ENCODE measurements at regions not wholly inside any gene's neighbourhood (a gene's known extent, or its start where the extent isn't known, plus 50 kb on each side); places are given as distances from the start of the nearest gene placed in this dataset.
A peak's percentile ranks its signal among the peaks of the same experiment; 100 is the strongest.

DNA sequence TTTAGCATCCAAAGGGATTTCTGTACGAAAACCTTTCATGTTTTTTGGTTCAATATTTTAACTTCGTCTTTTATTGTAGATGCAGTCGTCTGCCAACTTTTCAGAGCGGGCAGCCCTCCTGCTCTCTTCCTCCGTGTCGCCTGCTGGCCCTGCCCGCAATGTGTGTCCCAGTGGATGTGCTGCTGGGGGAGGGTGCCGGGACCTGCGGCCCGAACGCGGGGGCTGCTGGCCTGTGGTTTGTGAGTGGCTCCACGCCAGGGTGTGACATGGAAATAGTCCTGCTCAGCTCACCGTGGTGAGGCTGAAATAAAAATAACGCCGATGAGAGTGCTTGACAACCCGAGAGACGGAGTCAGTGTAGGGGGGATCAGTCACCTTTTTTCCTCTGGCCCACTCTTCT, 59.7 kb upstream of the GRPEL1 start:
- TF ChIP-seq HOXB5 (CRISPR knock-in tag; IDR thresholded peaks at IDR 0.05) (no peak), SMC3 (IDR thresholded peaks at IDR 0.05) (no peak), FOSL2 (IDR thresholded peaks at IDR 0.05) (no peak), FOSL2 (CRISPR knock-in tag; IDR thresholded peaks at IDR 0.05) (no peak), ZSCAN20 (CRISPR knock-in tag; IDR thresholded peaks at IDR 0.05) (no peak), NR3C1 (IDR thresholded peaks at IDR 0.05) (no peak), CBX2 (IDR thresholded peaks at IDR 0.05; ENCODE audit: borderline replicate concordance, low read depth) (no peak), NFE2L2 (conservative IDR thresholded peaks at IDR 0.05; ENCODE audit: low read length) (no peak)
- TF ChIP-seq, protein P1, sequence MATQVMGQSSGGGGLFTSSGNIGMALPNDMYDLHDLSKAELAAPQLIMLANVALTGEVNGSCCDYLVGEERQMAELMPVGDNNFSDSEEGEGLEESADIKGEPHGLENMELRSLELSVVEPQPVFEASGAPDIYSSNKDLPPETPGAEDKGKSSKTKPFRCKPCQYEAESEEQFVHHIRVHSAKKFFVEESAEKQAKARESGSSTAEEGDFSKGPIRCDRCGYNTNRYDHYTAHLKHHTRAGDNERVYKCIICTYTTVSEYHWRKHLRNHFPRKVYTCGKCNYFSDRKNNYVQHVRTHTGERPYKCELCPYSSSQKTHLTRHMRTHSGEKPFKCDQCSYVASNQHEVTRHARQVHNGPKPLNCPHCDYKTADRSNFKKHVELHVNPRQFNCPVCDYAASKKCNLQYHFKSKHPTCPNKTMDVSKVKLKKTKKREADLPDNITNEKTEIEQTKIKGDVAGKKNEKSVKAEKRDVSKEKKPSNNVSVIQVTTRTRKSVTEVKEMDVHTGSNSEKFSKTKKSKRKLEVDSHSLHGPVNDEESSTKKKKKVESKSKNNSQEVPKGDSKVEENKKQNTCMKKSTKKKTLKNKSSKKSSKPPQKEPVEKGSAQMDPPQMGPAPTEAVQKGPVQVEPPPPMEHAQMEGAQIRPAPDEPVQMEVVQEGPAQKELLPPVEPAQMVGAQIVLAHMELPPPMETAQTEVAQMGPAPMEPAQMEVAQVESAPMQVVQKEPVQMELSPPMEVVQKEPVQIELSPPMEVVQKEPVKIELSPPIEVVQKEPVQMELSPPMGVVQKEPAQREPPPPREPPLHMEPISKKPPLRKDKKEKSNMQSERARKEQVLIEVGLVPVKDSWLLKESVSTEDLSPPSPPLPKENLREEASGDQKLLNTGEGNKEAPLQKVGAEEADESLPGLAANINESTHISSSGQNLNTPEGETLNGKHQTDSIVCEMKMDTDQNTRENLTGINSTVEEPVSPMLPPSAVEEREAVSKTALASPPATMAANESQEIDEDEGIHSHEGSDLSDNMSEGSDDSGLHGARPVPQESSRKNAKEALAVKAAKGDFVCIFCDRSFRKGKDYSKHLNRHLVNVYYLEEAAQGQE (IDR thresholded peaks at IDR 0.05) = no peak
- ATAC-seq (no peak), DNase-seq (ENCODE audit: low read depth in 1 of 2, low spot score in 1 of 2) (no peak), FAIRE-seq (no peak)
- Histone ChIP-seq H3K4me3 (no peak overlapping the region), H3K4me2 (no peak overlapping the region), H3K27ac (no peak overlapping the region), H3K9me3 (no peaks in the 10 kb centered on the region; the same call in 2 of the 3 replicates), H3K4me1 (no peaks in the 10 kb centered on the region)
- 81% methylated on average over 13 of the region's 18 CpGs for WGBS (ENCODE audit: missing lambda C conversion rate)
- ChIA-PET CTCF (interaction anchor here (1.2 kb wide), 1 partner anchor 25 kb away, joined by 4 read pairs; no protein-coding TSS in a partner anchor), POLR2A (no interaction called here)

DNA sequence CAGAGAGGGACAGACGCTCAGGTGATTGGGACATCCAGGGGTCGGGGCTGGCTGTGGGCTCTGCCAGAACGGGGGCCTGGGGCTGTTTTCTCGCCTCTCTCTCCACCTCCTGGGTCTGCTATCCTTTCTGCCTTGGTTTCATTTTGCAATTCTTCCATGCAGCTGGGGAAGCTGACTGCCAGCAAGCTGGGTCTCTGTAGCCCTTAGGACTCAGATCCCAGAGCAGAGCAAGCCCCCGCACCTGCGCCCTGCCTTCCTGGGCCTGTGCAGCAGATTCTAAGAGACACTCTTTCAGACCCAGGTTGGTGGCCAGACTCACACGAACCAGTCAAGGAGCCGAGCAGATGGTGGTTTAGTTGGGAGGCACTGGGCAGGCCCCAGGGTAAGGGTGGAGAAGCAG, 59.1 kb upstream of the GRPEL1 start:
- no peak for DNase-seq (ENCODE audit: low read depth in 1 of 2, low spot score in 1 of 2)
- ChIA-PET POLR2A (no interaction called here), CTCF (interaction anchor here (0.6 to 1.2 kb wide), 2 partner anchors 18 to 24 kb away, joined by 3 to 4 read pairs; no protein-coding TSS in a partner anchor)
- 62% methylated on average over 8 of the region's 8 CpGs for WGBS (ENCODE audit: missing lambda C conversion rate)
- Histone ChIP-seq H3K9me3 (no peaks in the 10 kb centered on the region; the same call in 2 of the 3 replicates), H3K4me1 (no peaks in the 10 kb centered on the region), H3K4me3 (no peak overlapping the region), H3K27ac (no peak overlapping the region), H3K4me2 (no peak overlapping the region)
- TF ChIP-seq, protein P2, sequence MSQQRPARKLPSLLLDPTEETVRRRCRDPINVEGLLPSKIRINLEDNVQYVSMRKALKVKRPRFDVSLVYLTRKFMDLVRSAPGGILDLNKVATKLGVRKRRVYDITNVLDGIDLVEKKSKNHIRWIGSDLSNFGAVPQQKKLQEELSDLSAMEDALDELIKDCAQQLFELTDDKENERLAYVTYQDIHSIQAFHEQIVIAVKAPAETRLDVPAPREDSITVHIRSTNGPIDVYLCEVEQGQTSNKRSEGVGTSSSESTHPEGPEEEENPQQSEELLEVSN (IDR thresholded peaks at IDR 0.05; ENCODE audit: borderline replicate concordance, low read depth) = no peak
- TF ChIP-seq TFCP2L1 (CRISPR knock-in tag; IDR thresholded peaks at IDR 0.05) = no peak
- no peak for TF ChIP-seq HOXB5 (CRISPR knock-in tag; IDR thresholded peaks at IDR 0.05)
- TF ChIP-seq FOSB (CRISPR knock-in tag; IDR thresholded peaks at IDR 0.05) = no peak
- no peak for ATAC-seq
- FAIRE-seq = no peak

DNA sequence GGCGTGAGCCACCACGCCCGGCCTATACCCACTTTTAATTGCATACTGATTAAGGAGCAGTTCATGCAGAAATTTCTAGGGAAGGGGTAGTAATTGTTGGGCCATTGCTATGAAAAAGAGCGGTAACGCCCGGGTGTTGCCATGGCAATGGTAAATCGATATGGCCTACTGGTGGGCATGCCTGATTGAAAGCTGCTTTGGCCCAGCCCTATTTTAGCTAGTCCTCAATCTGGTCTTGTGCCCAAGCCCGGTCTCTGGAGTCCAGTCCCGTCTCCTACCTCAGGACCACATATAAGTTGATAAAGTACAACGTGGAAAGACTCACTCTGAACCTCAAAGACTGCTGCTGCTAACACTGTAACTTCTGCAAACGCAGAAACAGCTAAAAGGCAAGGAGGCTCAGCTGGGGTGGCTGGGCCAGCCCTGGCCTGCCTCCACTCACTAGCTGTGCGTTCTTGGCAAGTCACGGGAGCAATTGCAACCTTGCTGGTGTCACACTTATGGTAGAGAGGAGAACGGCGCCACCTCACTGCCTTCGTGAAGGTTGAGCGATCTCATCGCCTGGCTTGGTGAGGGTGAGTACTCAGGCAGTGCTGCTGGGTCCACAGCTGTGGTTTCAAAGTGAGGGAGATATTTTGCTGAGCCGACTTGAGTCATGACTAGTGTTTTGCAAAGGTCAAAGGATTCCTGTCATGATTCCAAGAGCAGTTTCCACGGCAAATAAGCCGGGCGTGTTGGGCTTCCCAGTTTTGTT, 57.0 kb upstream of the GRPEL1 start:
- H3K4me1 ChIP-seq = no peaks in the 10 kb centered on the region
- no peak overlapping the region for H3K4me2 ChIP-seq
- WGBS (ENCODE audit: missing lambda C conversion rate) = 73% methylated on average over 22 of the region's 22 CpGs
- FAIRE-seq = no peak
- POLR2A ChIA-PET = no interaction called here
- H3K27ac ChIP-seq = no peak overlapping the region
- no peak overlapping the region for H3K4me3 ChIP-seq
- DNase-seq (ENCODE audit: low read depth in 1 of 2, low spot score in 1 of 2) = peak in 1 of 2 experiments; percentile 30
- CTCF ChIA-PET = interaction anchor here (1.2 to 2.5 kb wide), 2 partner anchors 23 to 32 kb away, joined by 3 to 8 read pairs; no protein-coding TSS in a partner anchor
- ATAC-seq = peak in 1 of 2 experiments; percentile 58; a peak in 3 of 6 replicates
- no peaks in the 10 kb centered on the region for H3K9me3 ChIP-seq
- TF ChIP-seq, protein P1 (IDR thresholded peaks at IDR 0.05) = no peak
- TF ChIP-seq CEBPB (IDR thresholded peaks at IDR 0.05) (no peak), KDM5A (IDR thresholded peaks at IDR 0.05) (no peak), RFX5 (IDR thresholded peaks at IDR 0.05) (no peak), EHMT2 (IDR thresholded peaks at IDR 0.05; ENCODE audit: low read depth) (no peak), HOXB13 (CRISPR knock-in tag; IDR thresholded peaks at IDR 0.05; ENCODE audit: low read depth) (no peak), ATOH8 (CRISPR knock-in tag; IDR thresholded peaks at IDR 0.05; ENCODE audit: low read depth) (no peak), CBX2 (IDR thresholded peaks at IDR 0.05; ENCODE audit: borderline replicate concordance, low read depth) (no peak), ZNF302 (CRISPR knock-in tag; IDR thresholded peaks at IDR 0.05) (no peak), POLR2A (IDR thresholded peaks at IDR 0.05; ENCODE audit: low read length) (no peak)
- TF ChIP-seq, protein P2 (IDR thresholded peaks at IDR 0.05; ENCODE audit: borderline replicate concordance, low read depth) = no peak
- TF ChIP-seq, protein P3, sequence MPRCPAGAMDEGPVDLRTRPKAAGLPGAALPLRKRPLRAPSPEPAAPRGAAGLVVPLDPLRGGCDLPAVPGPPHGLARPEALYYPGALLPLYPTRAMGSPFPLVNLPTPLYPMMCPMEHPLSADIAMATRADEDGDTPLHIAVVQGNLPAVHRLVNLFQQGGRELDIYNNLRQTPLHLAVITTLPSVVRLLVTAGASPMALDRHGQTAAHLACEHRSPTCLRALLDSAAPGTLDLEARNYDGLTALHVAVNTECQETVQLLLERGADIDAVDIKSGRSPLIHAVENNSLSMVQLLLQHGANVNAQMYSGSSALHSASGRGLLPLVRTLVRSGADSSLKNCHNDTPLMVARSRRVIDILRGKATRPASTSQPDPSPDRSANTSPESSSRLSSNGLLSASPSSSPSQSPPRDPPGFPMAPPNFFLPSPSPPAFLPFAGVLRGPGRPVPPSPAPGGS (IDR thresholded peaks at IDR 0.05) = no peak

Measured in A549 (cell line).